NCI-H510A (cell line): ENCODE measurements at regions not wholly inside any gene's neighbourhood (a gene's known extent, or its start where the extent isn't known, plus 50 kb on each side); places are given as distances from the start of the nearest gene placed in this dataset.
"Not testable (repeated sequence)": the region's sequence is repeated elsewhere in the genome, so short reads cannot be mapped to it uniquely, and the experiment has no call there.

Source experiments
- DNase-seq: peaks from one replicate; lab custom pipeline; 2025; lab: John Stamatoyannopoulos, UW

GRCh38 chr18:52200406-52200805 is 139.6 kb upstream of the DCC start:
- DNase-seq = no peak

GRCh38 chr18:52200921-52201663 is 138.9 kb upstream of the DCC start:
- no peak for DNase-seq

- DNase-seq = no peak
Observed at GRCh38 chr18:52208646-52209045, 131.4 kb upstream of the DCC start.

- no peak for DNase-seq
Observed at GRCh38 chr18:52216109-52216508, 123.9 kb upstream of the DCC start.

GRCh38 chr18:52216666-52217065 is 123.3 kb upstream of the DCC start:
- DNase-seq = no peak

- DNase-seq = no peak
Observed at GRCh38 chr18:52219102-52219501, 120.9 kb upstream of the DCC start.

GRCh38 chr18:52220062-52220591 is 119.9 kb upstream of the DCC start:
- no peak for DNase-seq

GRCh38 chr18:52222211-52222610 is 117.8 kb upstream of the DCC start:
- DNase-seq = no peak

GRCh38 chr18:52227536-52227935 is 112.5 kb upstream of the DCC start:
- DNase-seq = no peak

GRCh38 chr18:52228166-52228565 is 111.8 kb upstream of the DCC start:
- DNase-seq = no peak

- no peak for DNase-seq
Observed at GRCh38 chr18:52236131-52236530, 103.9 kb upstream of the DCC start.

- DNase-seq = no peak
Observed at GRCh38 chr18:52237551-52237950, 102.4 kb upstream of the DCC start.

- DNase-seq = no peak
Observed at GRCh38 chr18:52242711-52243110, 97.3 kb upstream of the DCC start.

GRCh38 chr18:52244658-52245057 is 95.3 kb upstream of the DCC start:
- no peak for DNase-seq

- DNase-seq = no peak
Observed at GRCh38 chr18:52254367-52254766, 85.6 kb upstream of the DCC start.

- DNase-seq = not testable (repeated sequence)
Observed at GRCh38 chr18:52257417-52257816, 82.6 kb upstream of the DCC start.

- DNase-seq = no peak
Observed at GRCh38 chr18:52275817-52276216, 64.2 kb upstream of the DCC start.

- DNase-seq = no peak
Observed at GRCh38 chr18:52277785-52278184, 62.2 kb upstream of the DCC start.

- DNase-seq = no peak
Observed at GRCh38 chr18:52278191-52278590, 61.8 kb upstream of the DCC start.

- no peak for DNase-seq
Observed at GRCh38 chr18:52280702-52281101, 59.3 kb upstream of the DCC start.

GRCh38 chr18:52283927-52284326 is 56.1 kb upstream of the DCC start:
- DNase-seq = no peak

- no peak for DNase-seq
Observed at GRCh38 chr18:52286675-52287074, 53.3 kb upstream of the DCC start.

GRCh38 chr18:52287151-52287550 is 52.8 kb upstream of the DCC start:
- no peak for DNase-seq

- no peak for DNase-seq
Observed at GRCh38 chr18:52288403-52289004, 51.5 kb upstream of the DCC start.
